ENCODE measurements at regions not wholly inside any gene's neighbourhood (a gene's known extent, or its start where the extent isn't known, plus 50 kb on each side); places are given as distances from the start of the nearest gene placed in this dataset.

GRCh38 chr18:47683774-47684173 lies 246.7 kb downstream of the SMAD2 start:
- TF ChIP-seq CTCF (IDR thresholded peaks at IDR 0.05; ENCODE audit: insufficient read depth, low read depth, low read length) = no peak
- TF ChIP-seq EZH2 (IDR thresholded peaks at IDR 0.05; ENCODE audit: insufficient read depth, low read length) = no peak

Data from astrocyte (in vitro differentiated cells and primary cell).